SK-N-SH (cell line): ENCODE measurements at regions not wholly inside any gene's neighbourhood (a gene's known extent, or its start where the extent isn't known, plus 50 kb on each side); places are given as distances from the start of the nearest gene placed in this dataset.
"Not testable (repeated sequence)": the region's sequence is repeated elsewhere in the genome, so short reads cannot be mapped to it uniquely, and the experiment has no call there.

Source experiments
- CTCF ChIA-PET: fragments of 300-600, 350-600 bp; formaldehyde crosslinking; extraction: SDS; loops from one replicate; lab custom pipeline; 2021; lab: Yijun Ruan, JAX
- POLR2A ChIA-PET: fragments of 350-600 bp; sonication (Branson Sonifier 250); formaldehyde crosslinking; extraction: SDS; loops from one replicate; lab custom pipeline; 2020; ENCODE audit warnings: antibody characterized with exemption, inconsistent platforms; lab: Yijun Ruan, JAX
- DNase-seq: peaks from one replicate; pipeline ENCODE4 v3.0.0; 2012
- H2AFZ ChIP-seq: fragments of 200-600 bp; sonication (generic); 2 replicates; pipeline ENCODE4 v1.8.1; 2016; ENCODE audit warnings: antibody characterized with exemption, mild to moderate bottlenecking, low read depth
- H3F3A ChIP-seq: fragments of 200-600 bp; sonication (generic); replicated peaks from 2 replicates; pipeline ENCODE3; 2016; ENCODE audit warnings: antibody characterized with exemption, mild to moderate bottlenecking; ENCODE audit not compliant: insufficient read depth
- H3K27ac ChIP-seq, 2 experiments: fragments of 200-500 bp in 1 of 2; fragments of 200-600 bp in 1 of 2; sonication (Bioruptor generic) in 1 of 2; sonication (generic), shearing (Covaris generic) in 1 of 2; 2 replicates each; pipeline versions ENCODE4 v1.5.1 to v1.6.1; 2014 to 2016; ENCODE audit warnings: low read depth in 2 of 2, inconsistent platforms in 1 of 2, low read length in 1 of 2, mild to moderate bottlenecking in 1 of 2, mixed read lengths in 1 of 2
- H3K27me3 ChIP-seq: fragments of 200-600 bp; sonication (generic), shearing (Covaris generic); 2 replicates; pipeline ENCODE4 v1.6.1; 2016; ENCODE audit warnings: mixed run types; ENCODE audit not compliant: insufficient read depth
- H3K36me3 ChIP-seq, 2 experiments: fragments of 200-500 bp in 1 of 2; fragments of 200-600 bp in 1 of 2; sonication (Bioruptor generic) in 1 of 2; sonication (generic) in 1 of 2; replicated peaks in 1 of 2; 2 replicates each; pipeline versions ENCODE3 to v1.5.1; 2014 to 2016; ENCODE audit warnings: low read length in 1 of 2, mild to moderate bottlenecking in 1 of 2; ENCODE audit not compliant: insufficient read depth in 2 of 2, control insufficient read depth in 1 of 2
- H3K4me1 ChIP-seq, 2 experiments: fragments of 200-500 bp in 1 of 2; fragments of 200-600 bp in 1 of 2; sonication (Bioruptor generic) in 1 of 2; sonication (generic), shearing (Covaris generic) in 1 of 2; 2 replicates each; pipeline versions ENCODE4 v1.5.1 to v1.6.1; 2014 to 2016; ENCODE audit warnings: low read depth in 1 of 2, low read length in 1 of 2, mixed run types in 1 of 2; ENCODE audit not compliant: insufficient read depth in 2 of 2, control insufficient read depth in 1 of 2
- H3K4me2 ChIP-seq: fragments of 200-600 bp; sonication (generic), shearing (Covaris generic); 2 replicates; pipeline ENCODE4 v1.6.1; 2017; ENCODE audit warnings: mixed run types
- H3K4me3 ChIP-seq, 2 experiments: fragments of 200-500 bp in 1 of 2; fragments of 200-600 bp in 1 of 2; sonication (Bioruptor generic) in 1 of 2; sonication (generic), shearing (Covaris generic) in 1 of 2; 2 replicates each; pipeline versions ENCODE4 v1.5.1 to v1.8.1; 2014 to 2016; ENCODE audit warnings: low read depth in 2 of 2, inconsistent platforms in 1 of 2, low read length in 1 of 2, mild to moderate bottlenecking in 1 of 2, mixed read lengths in 1 of 2, moderate library complexity in 1 of 2
- H3K79me2 ChIP-seq: fragments of 200-600 bp; sonication (generic); 2 replicates; pipeline ENCODE4 v1.8.1; 2017; ENCODE audit warnings: mild to moderate bottlenecking; ENCODE audit not compliant: insufficient read depth
- H3K9ac ChIP-seq: fragments of 200-600 bp; sonication (generic); 2 replicates; pipeline ENCODE4 v1.6.1; 2017; ENCODE audit warnings: mixed run types
- H3K9me2 ChIP-seq: fragments of 200-600 bp; sonication (generic); 2 replicates; pipeline ENCODE4 v1.6.1; 2017; ENCODE audit warnings: mixed run types
- H3K9me3 ChIP-seq: fragments of 200-600 bp; sonication (generic); 2 replicates; pipeline ENCODE4 v1.6.1; 2017; ENCODE audit warnings: mixed run types, mild to moderate bottlenecking, moderate library complexity
- H4K20me1 ChIP-seq: fragments of 200-600 bp; sonication (generic); 2 replicates; pipeline ENCODE4 v1.6.1; 2017; ENCODE audit warnings: mild to moderate bottlenecking, mixed run types; ENCODE audit not compliant: insufficient read depth
- CHD2 ChIP-seq: fragments of 150-350 bp; IDR thresholded peaks from 2 replicates; pipeline ENCODE4 v1.6.1; 2018; ENCODE audit warnings: low read length; ENCODE audit not compliant: partially characterized antibody
- ELF1 ChIP-seq: IDR thresholded peaks from 2 replicates; pipeline ENCODE4 v1.4.0; 2012
- EZH2phosphoT487 ChIP-seq: fragments of 200-600 bp; sonication (generic); IDR thresholded peaks from 2 replicates; pipeline ENCODE4 v1.6.1; 2017; ENCODE audit warnings: low read depth, mixed run types, mild to moderate bottlenecking, antibody characterized with exemption, moderate library complexity, borderline replicate concordance
- NRF1 ChIP-seq: IDR thresholded peaks from 2 replicates; pipeline ENCODE4 v1.6.1; 2012; ENCODE audit warnings: low read depth, mild to moderate bottlenecking, low read length
- RAD21 ChIP-seq: IDR thresholded peaks from 2 replicates; pipeline ENCODE4 v1.6.1; 2012; ENCODE audit warnings: mild to moderate bottlenecking, low read length
- SIN3A ChIP-seq: IDR thresholded peaks from 2 replicates; pipeline ENCODE4 v1.6.1; 2012; ENCODE audit warnings: low read depth, mild to moderate bottlenecking, low read length, moderate library complexity, borderline replicate concordance
- TAF1 ChIP-seq: IDR thresholded peaks from 2 replicates; pipeline ENCODE4 v1.6.1; 2012; ENCODE audit warnings: low read depth, mild to moderate bottlenecking, low read length, moderate library complexity, borderline replicate concordance
- TCF12 ChIP-seq: IDR thresholded peaks from 2 replicates; pipeline ENCODE4 v1.4.0; 2012
- WGBS: methylation state at CpG from one replicate; pipeline ENCODE4 v1.1.6; 2017; ENCODE audit warnings: low lambda C conversion rate; 5-methylcytosine and 5-hydroxymethylcytosine counted together
- TF ChIP-seq, protein P1 (sequence below): fragments of 150-350 bp; IDR thresholded peaks from 2 replicates; pipeline ENCODE4 v1.6.1; 2016; ENCODE audit warnings: mild to moderate bottlenecking, low read depth, low read length
- TF ChIP-seq, protein P2 (sequence below): fragments of 200-600 bp; sonication (generic); IDR thresholded peaks from 2 replicates; pipeline ENCODE4 v1.6.1; 2017; ENCODE audit warnings: antibody characterized with exemption, mild to moderate bottlenecking, moderate library complexity

DNA sequence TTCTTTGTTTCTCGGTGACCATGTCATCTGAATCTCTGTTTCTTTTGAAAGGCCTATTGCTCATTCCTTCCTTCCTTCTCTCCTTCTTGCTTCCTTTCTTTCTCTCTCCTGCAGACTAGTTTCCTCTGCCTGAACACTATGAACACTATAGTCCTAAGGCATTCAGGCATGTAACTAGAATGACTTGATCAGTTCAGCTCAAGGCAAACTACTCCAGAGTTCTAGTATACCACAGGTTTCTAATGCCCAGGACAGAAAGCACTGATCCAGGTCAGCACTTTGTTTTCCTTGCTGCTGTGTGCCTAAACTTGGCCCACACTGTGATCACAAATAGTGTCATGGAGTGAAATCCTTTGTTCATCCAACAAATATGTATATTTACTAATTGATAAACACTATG lies 324.1 kb upstream of the GJE1 start:
- no peak overlapping the region for H2AFZ ChIP-seq
- peaks cover 4% of the 10 kb centered on the region for H3F3A ChIP-seq
- H3K79me2 ChIP-seq, result no peaks in the 10 kb centered on the region; the same call in 1 of the 2 replicates
- H4K20me1 ChIP-seq, result no peaks in the 10 kb centered on the region
- TF ChIP-seq TCF12, result no peak
- TF ChIP-seq, protein P1, sequence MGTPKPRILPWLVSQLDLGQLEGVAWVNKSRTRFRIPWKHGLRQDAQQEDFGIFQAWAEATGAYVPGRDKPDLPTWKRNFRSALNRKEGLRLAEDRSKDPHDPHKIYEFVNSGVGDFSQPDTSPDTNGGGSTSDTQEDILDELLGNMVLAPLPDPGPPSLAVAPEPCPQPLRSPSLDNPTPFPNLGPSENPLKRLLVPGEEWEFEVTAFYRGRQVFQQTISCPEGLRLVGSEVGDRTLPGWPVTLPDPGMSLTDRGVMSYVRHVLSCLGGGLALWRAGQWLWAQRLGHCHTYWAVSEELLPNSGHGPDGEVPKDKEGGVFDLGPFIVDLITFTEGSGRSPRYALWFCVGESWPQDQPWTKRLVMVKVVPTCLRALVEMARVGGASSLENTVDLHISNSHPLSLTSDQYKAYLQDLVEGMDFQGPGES, result no peak
- no peak for TF ChIP-seq RAD21
- no peak for TF ChIP-seq ELF1
- peaks cover 0 to 3% of the 10 kb centered on the region in 2 experiments for H3K36me3 ChIP-seq
- ChIA-PET POLR2A (no interaction called here), CTCF (no interaction called here)
- H3K9me3 ChIP-seq, result no peaks in the 10 kb centered on the region
- H3K27ac ChIP-seq, result no peak overlapping the region
- 28% methylated on average over 1 of the region's 1 CpG for WGBS
- no peak overlapping the region for H3K4me3 ChIP-seq
- H3K4me1 ChIP-seq, result no peaks in the 10 kb centered on the region
- no peak overlapping the region for H3K4me2 ChIP-seq
- H3K27me3 ChIP-seq, result no peaks in the 10 kb centered on the region
- no peak overlapping the region for H3K9ac ChIP-seq
- no peaks in the 10 kb centered on the region for H3K9me2 ChIP-seq
- DNase-seq, result no peak

DNA sequence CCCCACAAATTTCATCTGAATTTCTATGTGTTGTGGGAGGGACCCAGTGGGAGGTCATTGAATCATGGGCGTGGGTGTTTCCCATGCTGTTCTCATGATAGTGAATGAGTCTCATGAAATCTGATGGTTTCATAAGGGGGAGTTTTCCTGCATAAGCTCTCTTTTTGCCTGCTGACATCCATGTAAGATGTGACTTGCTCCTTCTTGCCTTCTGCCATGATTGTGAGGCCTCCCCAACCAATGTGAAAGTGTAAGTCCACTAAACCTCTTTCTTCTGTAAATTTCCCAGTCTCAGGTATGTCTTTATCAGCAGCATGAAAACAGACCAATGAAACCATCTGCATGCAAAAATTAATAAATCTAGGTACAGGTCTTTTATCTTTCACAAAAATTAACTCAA lies 331.8 kb upstream of the GJE1 start:
- H3K36me3 ChIP-seq, H3K9ac ChIP-seq, H3K9me2 ChIP-seq, H3K9me3 ChIP-seq, H3K4me3 ChIP-seq, H3K27me3 ChIP-seq, DNase-seq, H2AFZ ChIP-seq, H4K20me1 ChIP-seq, H3K79me2 ChIP-seq, H3K4me2 ChIP-seq, POLR2A ChIA-PET, H3K27ac ChIP-seq, H3F3A ChIP-seq, CTCF ChIA-PET, H3K4me1 ChIP-seq: not testable (repeated sequence)
- WGBS, result 67% methylated on average over 1 of the region's 1 CpG

DNA sequence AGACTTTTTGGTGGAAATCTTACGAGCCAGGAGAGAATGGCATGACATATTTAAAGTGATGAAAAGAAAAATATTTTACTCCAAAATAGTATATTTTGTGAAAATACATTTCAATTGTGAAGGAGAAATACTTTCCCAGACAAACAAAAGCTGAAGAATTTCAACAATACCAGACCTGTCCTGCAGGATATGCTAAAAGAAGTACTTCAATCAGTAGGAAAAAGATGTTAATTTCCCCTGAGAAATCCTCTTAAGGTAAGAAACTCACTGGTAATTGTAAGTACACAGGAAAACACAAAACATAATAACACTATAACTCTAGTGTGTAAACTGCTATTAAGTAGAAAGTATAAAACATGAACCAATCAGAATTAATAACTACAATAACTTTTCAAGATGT lies 341.8 kb upstream of the GJE1 start:
- no peak for TF ChIP-seq CHD2
- TF ChIP-seq, all 33 proteins: peak for 0
- Histone ChIP-seq H3K27ac (no peak overlapping the region), H4K20me1 (no peaks in the 10 kb centered on the region), H3K4me2 (no peak overlapping the region), H3K27me3 (no peaks in the 10 kb centered on the region), H3K9me2 (no peaks in the 10 kb centered on the region), H3K4me3 (no peak overlapping the region), H3K9me3 (peaks cover 14% of the 10 kb centered on the region; the same call in 1 of the 2 replicates), H3K9ac (no peak overlapping the region), H3F3A (peaks cover 7% of the 10 kb centered on the region), H3K36me3 (no peaks in the 10 kb centered on the region), H3K4me1 (no peaks in the 10 kb centered on the region), H3K79me2 (peaks cover 4% of the 10 kb centered on the region; the same call in 1 of the 2 replicates), H2AFZ (no peak overlapping the region)
- 37% methylated on average over 1 of the region's 1 CpG for WGBS
- ChIA-PET POLR2A (no interaction called here), CTCF (no interaction called here)
- no peak for DNase-seq

DNA sequence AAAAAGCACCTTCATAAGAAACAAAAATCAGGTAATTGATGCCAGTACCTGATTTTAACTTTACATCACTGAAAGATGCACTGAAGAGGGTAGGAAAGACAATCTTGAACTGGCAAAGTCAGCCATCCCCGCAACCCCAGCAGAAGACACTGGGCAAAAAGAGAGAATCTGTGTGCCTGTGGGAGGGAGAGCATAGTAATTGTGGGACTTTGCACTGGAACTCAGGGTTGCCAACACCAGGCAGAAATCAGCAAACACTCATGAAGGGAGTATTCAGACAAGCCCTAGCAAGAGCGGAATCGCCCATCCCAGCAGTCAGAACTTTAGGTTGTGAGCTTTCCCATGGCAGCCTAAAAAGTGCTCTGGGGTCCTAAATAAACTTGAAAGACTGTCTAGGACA lies 344.6 kb upstream of the GJE1 start:
- Histone ChIP-seq H2AFZ (no peak overlapping the region), H3K4me1 (no peaks in the 10 kb centered on the region), H4K20me1 (no peaks in the 10 kb centered on the region), H3K9me2 (no peaks in the 10 kb centered on the region), H3F3A (peaks cover 8% of the 10 kb centered on the region), H3K27me3 (no peaks in the 10 kb centered on the region), H3K79me2 (peaks cover 4% of the 10 kb centered on the region; the same call in 1 of the 2 replicates), H3K9me3 (0 out of 2 replicates have a peak, but pooled peaks cover 7% of the 10 kb centered on the region), H3K9ac (no peak overlapping the region), H3K4me3 (no peak overlapping the region), H3K36me3 (peaks cover 0 to 11% of the 10 kb centered on the region in 2 experiments), H3K4me2 (no peak overlapping the region), H3K27ac (no peak overlapping the region)
- ChIA-PET CTCF (no interaction called here), POLR2A (no interaction called here)
- 78% methylated on average over 1 of the region's 3 CpGs for WGBS
- TF ChIP-seq EZH2phosphoT487 (no peak), TAF1 (no peak), NRF1 (no peak), SIN3A (no peak), ELF1 (no peak)
- TF ChIP-seq, protein P2, sequence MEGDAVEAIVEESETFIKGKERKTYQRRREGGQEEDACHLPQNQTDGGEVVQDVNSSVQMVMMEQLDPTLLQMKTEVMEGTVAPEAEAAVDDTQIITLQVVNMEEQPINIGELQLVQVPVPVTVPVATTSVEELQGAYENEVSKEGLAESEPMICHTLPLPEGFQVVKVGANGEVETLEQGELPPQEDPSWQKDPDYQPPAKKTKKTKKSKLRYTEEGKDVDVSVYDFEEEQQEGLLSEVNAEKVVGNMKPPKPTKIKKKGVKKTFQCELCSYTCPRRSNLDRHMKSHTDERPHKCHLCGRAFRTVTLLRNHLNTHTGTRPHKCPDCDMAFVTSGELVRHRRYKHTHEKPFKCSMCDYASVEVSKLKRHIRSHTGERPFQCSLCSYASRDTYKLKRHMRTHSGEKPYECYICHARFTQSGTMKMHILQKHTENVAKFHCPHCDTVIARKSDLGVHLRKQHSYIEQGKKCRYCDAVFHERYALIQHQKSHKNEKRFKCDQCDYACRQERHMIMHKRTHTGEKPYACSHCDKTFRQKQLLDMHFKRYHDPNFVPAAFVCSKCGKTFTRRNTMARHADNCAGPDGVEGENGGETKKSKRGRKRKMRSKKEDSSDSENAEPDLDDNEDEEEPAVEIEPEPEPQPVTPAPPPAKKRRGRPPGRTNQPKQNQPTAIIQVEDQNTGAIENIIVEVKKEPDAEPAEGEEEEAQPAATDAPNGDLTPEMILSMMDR, result no peak
- DNase-seq, result no peak
